HG03460 (cell line): ENCODE measurements at regions not wholly inside any gene's neighbourhood (a gene's known extent, or its start where the extent isn't known, plus 50 kb on each side); places are given as distances from the start of the nearest gene placed in this dataset.
"Not testable (repeated sequence)": the region's sequence is repeated elsewhere in the genome, so short reads cannot be mapped to it uniquely, and the experiment has no call there.

Experiments used
- ATAC-seq: cut with Tn5 transposase; IDR thresholded peaks from one replicate; pipeline ENCODE4 v1.9.1; 2021; ENCODE audit not compliant: unreplicated experiment

DNA sequence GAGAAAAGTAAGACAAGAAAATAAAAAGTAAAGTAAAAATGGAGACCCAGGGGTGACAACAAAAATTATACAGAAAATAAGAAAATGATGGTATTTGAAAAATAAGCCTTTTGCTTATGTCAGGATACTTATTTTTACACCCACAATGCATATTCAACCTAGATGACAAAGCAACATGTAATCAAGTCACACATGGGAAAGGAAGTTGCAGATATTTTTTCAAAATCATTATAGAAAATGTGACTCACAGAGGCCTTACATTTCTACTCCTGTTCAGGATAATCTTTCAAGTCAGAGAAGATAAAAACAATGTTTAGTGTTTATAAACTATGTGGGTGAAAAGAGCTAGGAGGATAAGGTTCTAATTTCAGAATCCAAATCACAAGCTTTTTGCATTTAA, 275.3 kb upstream of the UBE2E3 start:
- ATAC-seq, result no peak

DNA sequence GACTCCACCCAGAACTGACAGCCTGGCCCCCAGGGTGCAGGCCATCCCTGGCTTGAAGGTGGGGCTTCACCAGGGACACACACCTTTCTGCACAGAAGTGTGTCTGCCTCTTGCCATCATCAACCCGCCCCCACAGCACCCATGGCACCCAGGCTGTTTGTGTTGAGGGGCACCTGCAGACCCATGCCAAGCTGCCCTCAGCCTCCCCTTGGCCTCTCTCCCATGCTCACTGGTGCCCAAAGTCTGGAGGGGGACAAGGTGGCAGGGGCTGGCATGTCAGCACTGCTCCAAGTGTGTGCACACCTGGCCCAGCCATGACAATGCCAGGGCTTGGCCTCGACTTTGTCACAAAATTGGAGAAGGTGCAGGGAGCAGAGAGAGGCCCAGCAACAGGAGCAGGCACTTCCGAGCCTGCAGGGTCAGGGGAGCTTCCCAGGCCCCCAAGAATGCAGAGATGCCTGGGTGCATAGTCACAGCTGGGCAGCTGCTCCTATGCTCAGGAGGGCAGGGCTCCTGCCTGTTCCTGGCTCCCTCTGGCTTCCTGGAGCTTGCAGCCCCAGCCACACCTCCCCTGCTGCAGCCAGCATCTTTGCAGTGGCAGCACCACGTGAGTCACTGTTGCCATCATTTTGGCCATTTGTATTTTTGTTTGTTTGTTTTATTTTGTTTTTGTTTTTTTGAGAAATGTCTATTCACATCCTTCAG, 280.6 kb upstream of the UBE2E3 start:
- no peak for ATAC-seq

DNA sequence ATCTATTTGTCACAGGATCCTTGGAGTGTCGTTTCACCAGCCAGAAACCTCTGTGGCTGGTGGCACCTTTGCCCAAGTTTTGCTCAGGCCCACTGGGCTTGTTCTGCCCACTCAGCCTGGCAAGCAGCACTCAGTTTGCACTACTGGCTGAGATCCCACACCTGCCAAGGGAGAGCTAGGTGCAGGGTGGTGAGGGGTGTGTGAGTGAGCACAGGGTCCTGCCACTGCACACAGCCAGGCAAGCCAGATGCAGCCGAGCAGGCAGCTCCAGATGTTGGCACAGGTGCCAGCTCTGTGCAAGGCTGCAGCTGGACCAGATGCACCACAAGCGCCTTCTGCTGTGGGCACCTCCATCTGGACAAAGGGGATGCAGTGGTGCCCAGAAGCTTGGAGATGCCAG, 281.7 kb upstream of the UBE2E3 start:
- ATAC-seq, result no peak

DNA sequence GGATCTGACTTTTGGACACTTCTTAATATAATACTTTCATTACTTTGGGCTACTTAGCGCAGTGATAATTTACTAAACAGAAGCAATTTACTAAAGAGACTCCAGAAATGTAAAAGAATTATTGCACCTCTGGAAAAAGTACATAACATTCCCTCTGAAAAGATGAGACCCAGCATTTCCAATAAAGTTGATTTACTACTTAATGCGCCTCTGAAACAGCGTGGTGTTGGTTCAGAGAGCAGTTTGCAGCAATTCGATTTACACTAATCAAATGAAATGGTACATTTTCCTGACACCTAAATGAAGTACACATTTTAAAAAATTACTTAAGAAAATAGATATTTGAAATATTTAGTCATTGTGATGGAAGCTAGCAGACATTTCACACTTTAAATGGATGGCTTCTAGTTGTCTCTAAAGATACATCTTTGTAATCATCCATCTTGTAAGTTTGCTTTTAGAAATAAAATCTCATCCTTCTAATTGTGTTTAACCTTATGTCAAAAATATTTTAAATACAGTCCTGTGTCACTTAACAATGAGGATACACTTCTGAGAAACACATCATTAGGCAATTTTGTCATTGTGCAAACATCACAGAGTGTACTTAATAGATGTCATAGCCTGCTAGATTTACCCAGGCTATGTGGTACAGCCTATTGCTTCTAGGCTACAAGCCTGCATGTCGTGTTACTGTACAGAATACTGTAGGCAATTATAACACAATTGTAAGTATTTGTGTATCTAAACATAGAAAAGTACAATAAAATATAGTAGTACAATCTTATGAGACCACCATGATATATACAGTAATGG, 284.6 kb upstream of the UBE2E3 start:
- ATAC-seq, result no peak

DNA sequence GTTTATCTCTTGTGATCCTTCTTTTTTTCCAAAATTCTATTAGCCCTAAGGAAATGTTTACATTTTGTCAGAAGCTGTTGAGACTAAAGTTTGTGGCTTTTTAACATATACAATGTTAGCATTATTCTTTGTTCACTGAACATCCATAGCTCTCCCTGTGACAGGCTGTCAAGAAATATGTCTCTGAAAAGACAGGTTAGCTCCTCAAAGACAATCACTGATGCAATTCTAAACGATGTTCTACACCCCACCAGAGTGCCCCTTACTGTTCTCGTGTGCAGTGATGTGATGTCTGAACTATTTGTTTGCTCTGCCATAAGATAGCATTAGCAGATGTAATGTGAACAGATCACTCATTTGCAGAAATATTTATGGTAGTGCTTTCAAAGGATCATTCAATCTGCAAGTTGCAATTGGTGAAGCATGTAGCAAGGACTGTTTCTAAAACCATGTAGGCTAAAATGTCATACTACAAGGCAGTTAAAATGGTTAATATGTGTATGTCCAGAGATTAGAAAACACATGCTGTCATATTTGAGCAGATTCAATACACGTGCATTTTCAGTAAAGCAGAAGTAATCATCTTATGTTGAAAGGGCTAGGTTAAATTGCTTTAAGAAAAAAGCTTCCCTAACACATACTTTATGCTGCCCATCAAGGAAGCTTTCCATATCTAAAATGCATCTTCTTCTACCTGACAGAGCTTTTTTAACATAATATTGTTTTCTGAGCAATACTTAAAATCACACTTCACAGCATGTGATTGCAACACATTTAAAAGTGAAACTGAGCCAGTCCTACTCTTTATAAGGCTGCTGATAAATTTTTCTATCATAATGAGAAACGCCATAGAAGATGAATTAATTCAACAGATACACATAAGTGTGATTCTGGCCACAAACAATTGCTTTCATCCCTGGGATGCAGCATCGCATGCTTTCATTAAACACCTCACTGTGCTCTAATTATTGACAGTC, 285.7 kb upstream of the UBE2E3 start:
- no peak for ATAC-seq

DNA sequence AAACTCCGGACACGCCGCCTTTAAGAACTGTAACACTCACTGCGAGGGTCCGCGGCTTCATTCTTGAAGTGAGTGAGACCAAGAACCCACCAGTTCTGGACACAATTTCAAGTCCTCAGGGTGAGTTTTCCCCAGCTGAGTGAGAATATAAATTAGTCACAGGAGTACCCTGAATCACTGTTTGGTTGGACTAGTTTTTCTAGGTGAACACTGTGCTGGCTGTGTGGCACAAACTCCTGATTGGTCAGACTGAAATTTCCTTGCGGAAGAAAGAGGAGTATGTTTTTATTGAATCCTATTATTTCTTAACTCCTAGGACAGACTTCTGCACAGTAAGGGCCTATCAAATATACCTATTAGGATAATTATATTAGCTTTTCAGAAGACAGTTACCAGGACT, 288.1 kb upstream of the UBE2E3 start:
- ATAC-seq, result no peak

DNA sequence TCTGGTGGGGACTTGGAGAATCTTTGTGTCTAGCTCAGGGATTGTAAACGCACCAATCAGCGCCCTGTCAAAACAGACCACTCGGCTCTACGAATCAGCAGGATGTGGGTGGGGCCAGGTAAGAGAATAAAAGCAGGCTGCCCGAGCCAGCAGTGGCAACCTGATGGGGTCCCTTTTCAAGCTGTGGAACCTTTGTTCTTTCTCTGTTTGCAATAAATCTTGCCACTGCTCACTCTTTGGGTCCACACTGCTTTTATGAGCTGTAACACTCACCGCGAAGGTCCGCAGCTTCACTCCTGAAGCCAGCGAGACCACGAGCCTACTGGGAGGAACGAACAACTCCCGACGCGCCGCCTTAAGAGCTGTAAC, 288.6 kb upstream of the UBE2E3 start:
- not testable (repeated sequence) for ATAC-seq

DNA sequence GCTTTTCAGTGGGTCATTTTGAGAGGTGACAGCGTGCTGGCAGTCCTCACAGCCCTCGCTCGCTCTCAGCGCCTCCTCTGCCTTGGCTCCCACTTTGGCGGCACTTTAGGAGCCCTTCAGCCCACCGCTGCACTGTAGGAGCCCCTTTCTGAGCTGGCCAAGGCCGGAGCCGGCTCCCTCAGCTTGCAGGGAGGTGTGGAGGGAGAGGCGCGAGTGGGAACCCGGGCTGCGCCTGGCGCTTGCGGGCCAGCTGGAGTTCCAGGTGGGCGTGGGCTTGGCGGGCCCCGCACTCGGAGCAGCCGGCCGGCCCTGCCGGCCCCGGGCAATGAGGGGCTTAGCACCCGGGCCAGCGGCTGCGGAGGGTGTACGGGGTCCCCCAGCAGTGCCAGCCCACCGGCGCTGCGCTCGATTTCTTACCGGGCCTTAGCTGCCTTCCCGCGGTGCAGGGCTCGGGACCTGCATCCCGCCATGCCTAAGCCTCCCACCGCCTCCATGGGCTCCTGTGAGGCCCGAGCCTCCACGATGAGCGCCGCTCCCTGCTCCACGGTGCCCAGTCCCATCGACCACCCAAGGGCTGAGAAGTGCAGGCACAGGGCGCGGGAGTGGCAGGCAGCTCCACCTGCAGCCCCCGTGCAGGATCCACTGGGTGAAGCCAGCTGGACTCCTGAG, 289.1 kb upstream of the UBE2E3 start:
- not testable (repeated sequence) for ATAC-seq

DNA sequence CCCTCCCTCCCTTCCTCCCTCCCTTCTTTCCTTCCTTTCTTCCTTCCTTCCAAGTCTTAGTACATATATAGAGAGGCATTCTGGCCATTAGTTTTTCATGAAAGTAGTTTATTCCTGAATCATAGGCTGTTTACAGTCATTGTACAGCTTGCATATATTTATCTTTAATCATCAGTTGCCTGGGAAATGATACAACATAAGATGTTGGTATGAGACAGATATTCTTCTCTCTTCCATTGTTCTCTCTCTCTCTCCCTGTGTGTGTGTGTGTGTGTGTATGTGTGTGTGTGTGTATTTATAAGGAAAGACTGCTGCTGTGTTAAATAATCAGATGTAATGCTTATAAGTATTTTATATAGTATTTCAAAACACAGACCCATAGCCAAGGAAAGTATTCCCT, 289.8 kb upstream of the UBE2E3 start:
- ATAC-seq, result no peak

DNA sequence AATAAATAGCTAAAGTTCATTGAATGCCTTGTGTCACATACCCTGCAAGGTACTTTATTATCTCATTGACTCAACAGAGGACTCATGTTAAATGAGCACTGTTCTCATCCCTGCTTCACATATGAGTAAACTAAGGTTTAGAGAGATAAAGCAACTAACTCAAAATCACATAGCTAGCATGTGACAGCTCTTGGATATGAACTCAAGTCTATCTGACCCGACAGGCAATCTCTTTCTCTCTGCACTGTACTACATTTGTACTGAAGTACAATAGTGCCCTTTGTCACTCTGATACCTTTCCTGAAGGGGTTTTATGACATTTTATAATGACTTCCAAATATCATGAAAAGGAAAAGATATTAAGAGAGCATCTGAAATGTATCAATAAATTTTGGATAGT, 297.5 kb upstream of the UBE2E3 start:
- ATAC-seq, result no peak

DNA sequence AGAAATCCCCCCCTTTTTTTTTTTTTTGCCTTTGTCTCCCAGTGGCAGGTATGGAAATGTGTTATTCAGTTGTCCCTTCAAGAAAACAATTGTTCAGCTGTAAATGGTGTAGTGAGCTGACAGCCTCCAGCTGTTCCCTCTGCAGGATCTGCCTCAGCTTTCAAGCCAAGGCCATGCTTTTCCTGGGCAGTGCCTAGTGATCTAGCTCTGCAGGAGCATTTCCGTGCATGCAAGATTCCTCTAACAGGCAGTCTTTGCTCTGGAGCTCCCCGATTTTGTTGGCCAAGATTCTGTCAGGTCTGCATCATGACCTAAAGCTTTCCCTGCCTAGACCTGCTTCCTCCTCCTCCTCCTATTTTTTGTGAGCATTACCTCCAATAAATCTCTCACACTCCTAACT, 300.7 kb upstream of the UBE2E3 start:
- no peak for ATAC-seq

DNA sequence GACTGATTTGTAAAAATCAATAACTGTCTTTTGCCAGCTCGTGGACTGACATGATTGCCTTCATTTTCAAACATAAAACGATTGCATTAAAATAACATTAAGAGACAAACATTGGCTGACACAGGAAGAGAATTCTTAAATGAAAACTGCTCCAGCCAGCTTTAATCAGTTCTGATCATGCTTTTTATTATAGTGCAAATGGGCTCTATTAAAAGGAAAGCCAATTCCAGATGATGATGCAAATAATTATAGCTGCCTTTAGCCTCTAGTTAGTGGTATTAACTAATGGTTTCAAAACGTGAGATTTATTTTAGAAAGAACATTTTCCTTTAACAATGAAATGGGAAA, 301.8 kb upstream of the UBE2E3 start:
- no peak for ATAC-seq

DNA sequence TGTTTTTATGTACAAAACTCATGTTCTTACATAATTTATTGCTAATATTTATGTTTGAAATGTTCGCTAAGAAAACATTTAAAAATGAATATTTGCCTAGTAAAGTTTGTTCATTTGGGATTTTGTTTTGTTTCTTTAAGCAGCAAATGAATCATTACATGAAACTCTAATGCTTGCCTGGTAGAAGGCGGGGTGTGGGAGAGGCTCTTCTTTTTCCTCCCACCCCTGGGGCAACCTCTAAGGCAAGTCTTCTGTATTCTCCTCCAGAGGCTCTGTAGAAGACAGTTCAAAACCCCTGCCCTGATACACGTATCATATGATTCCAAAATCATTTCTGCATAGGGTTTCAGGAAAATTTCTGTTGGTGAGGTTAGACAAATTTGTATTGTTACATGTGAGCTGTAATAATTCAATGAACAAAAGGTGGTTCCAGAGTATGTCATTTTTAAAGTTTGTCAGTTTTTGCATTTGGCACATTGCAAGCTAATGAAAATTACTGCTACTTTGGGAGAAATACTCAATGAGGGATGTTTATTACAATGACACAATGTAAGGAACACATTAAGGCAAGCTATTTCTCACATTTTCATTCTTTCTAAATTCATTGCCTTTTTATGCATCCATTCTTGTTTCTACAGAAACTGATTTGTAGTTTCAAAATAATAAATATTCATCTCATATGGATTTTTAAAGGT, 302.3 kb upstream of the UBE2E3 start:
- no peak for ATAC-seq

DNA sequence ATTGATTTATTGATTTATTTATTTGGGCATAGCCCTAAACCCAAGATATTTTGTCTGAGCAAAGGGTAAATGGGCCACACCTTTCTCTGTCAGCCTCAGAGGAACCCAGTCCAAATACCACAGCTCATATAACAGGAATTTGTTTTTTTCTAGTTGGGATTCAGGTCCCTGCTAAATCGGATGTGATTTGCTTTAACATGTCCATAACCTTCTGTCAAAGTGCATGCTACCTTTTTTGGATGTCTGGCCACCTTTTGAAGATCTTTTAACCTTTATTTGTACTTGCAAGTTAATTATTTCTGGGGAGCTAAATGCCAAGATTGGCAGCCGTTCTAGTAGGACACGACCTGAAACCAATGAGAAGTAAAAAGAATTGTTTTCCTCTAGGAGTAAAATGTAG, 303.2 kb upstream of the UBE2E3 start:
- no peak for ATAC-seq

DNA sequence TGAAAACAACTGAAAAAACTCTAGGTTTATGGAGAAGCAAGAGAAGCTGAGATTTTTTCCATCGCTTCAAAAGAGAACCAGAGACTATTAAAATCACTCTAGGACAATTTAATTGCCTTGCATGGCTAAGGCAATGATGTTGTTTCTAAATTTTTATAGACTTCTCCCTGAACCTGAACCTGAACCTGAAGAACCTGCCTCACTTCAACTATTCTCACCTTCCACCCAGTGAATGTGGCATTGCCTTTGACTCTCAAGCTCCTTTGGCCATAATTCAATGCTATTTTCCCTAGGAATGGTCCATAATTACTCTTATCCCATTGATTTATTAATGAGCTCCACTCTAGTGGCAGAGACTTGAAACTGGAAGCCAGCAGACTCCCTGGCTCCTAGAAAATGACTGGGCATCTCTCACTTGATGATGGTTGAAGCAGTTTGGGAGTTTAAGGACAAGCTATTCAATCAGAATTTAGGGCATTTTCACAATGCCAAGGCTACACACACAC, 303.8 kb upstream of the UBE2E3 start:
- no peak for ATAC-seq

DNA sequence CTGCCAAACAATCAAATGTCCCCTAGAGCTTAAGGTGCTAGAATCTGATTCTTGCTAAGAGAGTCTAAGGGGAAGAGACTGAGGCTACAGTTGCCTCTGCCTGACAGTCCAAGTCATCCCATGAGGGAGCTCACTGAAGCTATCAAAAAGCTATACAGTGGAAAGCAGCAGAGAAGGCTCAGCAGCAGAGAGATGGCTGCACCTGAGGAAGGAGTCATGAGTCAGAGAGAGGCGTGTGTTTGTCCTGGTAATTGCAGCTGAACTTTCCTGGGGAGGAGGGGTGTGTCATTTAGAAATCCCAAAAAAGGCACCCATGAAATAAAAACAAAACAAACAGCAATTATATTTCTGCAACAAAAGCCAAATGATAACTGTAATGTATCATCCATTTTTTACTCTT, 305.2 kb upstream of the UBE2E3 start:
- ATAC-seq, result no peak

DNA sequence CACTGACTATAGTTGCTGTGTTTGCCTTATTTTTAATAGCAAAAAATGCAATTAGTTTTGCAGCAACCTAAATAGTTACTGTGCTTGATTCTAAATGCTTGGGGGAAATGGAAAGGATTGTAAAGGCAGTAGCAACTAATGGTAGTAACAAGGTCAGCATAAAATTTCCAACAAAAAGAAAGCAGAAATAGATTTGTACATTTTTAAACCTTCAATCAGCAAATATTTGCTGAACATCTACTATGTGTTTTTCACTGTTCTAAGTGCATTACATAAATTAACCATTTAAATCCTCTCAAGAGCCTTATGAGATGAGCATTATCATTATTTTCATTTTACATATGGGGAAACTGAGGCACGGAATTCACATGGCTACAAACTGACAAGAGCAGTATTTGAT, 308.0 kb upstream of the UBE2E3 start:
- ATAC-seq, result no peak

DNA sequence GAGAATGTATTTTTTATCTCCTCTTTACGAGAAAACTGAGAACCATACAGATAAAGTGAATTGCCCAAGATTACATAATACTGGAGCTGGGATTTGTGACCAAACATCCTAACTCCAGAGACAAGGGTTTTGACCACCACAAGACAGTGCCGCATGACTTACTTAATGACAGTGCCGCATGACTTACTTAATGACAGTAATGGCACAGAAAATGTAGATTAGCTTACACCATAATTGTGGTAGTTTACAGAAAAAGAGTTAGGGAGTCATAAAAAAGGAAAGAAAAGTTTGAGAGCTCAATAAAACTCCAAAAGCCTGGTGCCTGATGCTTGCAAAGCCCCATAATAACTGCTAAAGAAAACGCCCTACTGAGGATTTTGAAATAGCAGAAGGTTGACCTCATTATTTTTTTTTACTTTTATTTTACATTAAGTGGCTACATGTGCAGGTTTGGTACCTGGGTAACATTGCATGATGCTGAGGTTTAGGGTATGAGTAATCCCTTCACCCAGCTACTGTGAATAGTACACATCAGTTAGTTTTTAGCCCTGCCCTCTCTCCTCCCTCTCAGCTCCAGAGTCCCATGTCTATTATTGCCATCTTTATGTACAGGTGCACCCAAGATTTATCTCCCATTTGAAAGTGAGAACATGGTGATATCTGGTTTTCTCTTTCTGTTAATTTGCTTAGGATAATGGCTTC, 310.0 kb upstream of the UBE2E3 start:
- ATAC-seq, result no peak

DNA sequence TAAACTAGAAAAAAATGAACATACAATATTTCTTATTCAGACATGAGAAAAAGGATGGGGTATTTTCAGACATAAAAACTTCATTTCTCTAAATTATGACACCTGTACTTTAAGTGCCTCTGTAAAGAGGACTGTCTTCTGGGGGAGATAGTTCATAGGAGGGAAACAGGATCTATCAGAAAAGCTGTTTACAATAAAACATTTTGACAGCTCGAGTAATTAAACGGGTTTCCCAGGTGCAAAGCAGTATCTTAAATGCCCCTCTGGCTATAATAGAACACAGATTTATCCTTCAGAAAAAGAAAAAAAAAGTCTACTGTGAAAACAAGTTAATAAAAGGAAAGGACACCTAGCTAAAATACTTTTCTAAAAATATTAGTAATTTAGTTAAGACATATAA, 311.4 kb upstream of the UBE2E3 start:
- no peak for ATAC-seq

DNA sequence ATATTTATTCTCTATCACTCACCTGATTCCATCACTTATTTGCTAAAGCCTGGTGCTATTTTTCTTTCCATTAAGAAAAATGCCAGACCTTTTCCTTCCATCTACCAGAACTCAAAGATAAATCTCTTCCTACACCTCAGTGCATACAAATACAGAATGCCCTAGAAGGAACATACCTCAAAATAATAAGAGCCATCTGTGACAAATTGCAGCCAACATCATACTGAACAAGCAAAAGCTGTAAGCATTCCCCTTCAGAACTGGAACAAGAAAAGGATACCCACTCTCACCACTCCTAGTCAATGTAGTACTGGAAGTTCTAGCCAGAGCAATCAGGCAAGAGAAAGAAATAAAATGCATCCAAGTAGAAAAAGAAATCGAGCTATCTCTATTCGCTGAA, 315.9 kb upstream of the UBE2E3 start:
- no peak for ATAC-seq
